AG20443 (cell line): ENCODE measurements at regions not wholly inside any gene's neighbourhood (a gene's known extent, or its start where the extent isn't known, plus 50 kb on each side); places are given as distances from the start of the nearest gene placed in this dataset.

Experiments
- DNase-seq: peaks from one replicate; pipeline ENCODE4 v3.0.0; 2012; ENCODE audit warnings: low spot score, mixed read lengths

DNA sequence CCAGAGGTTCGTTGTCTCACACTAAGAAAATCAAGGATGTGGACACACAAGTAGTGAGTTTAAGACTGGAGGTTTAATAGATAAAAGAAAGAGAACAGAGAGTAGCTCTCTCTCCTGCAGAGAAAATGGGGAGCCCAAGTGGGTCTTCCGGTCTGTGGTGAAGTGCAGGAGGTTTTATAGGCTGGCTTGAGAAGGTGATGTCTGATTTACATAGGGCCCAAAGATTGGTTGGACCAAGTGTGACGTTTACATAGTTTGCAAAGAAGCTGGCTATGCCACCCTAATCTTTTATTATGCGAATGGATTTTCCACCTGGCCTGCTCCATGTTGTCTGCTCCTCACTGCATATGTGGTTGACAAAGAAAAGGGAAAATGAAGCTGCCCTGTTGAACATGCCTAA lies 430.4 kb upstream of the TRIB2 start:
- no peak for DNase-seq

- no peak for DNase-seq
Measured at GRCh38 chr2:12287220-12287751, 429.4 kb upstream of the TRIB2 start.

DNA sequence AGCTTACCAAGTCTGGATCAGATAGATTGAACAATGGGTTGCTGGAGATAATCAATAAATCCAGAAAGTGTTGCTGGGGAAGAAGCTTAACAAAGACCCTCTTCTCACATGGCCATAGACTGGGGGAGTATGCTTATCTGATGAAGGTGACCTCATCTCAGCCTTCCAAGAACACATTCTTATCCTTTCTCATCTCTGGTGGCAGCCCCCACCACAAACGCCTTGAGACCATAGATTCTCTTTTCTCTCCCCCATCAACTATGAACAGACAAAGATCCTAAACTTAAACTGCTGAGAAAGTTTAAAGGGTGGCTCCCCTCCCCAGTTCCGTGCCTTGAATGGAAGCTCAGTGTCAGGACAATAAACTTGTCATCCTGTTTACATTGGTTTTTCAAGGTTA lies 428.7 kb upstream of the TRIB2 start:
- DNase-seq: no peak

GRCh38 chr2:12289120-12289802 lies 427.5 kb upstream of the TRIB2 start:
- DNase-seq: no peak

DNA sequence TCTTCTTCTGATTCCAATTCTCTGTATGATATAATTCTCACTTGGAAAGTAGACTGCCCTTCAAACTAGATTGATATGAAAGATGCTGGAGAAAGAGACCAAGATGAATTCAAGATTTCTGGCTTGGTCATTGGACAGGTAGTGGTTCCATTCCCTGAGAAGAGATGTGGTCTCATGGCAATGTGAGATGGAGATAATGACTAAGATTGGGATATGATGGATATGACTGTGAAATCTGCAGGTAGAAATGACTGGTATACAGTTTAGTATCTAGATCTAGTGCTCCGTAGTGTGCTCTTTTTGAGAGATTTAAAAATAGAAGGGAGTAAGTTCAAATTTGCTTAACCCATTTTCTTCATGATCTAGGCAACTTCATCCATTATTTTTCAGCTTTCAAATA lies 425.4 kb upstream of the TRIB2 start:
- no peak for DNase-seq

DNA sequence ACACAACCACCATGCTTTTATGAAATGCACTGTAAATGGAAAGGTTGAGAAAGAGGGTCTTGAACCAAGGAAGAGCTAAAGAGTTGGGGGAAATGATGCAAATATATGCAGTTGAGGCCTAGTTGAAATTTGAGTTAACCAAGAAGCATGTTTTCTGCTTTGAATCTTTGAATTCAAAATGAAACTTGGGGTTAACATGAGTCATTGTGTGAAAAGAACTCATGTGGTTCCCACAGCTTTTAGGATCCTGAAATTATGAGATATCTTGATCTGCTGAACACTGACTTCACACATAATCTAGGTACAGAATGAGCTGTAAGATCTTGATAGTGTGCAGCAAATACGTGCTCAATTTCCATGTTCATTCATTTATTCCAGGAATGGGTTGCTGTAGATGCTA lies 422.9 kb upstream of the TRIB2 start:
- DNase-seq: no peak

DNA sequence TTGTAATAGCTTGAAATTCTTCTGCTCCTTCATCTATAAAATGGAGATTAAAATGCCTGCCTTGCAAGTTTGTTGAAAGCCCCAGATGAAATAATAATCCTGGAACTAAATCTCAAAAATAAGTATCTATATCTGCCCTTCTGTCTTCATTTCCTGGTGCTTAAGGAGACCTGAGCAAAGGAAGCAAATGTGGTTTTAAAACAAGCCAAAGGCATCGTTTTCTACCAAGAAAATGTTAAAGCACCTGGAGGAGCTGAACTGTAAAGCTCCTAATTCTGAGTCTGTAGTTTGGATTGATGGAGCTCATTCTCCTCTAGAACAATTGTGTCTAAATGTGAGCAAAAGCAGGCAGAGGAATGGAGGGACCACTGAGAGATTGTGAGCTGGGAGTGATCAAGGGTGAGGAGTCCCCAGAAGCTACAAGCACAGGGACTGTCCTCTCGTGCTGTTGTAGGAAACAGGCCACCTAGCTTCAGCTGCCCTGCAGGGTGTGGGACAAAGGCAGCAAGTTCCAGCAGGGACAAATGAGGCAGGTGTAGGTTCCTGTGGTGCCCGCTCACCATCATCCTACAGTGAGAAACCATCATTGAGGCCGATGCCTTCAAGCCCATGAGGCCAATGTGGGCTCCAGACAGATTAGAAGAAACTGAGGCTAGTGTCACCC lies 420.7 kb upstream of the TRIB2 start:
- no peak for DNase-seq

- DNase-seq: no peak
Measured at GRCh38 chr2:12296915-12297314, 419.8 kb upstream of the TRIB2 start.

- no peak for DNase-seq
Measured at GRCh38 chr2:12298352-12298751, 418.4 kb upstream of the TRIB2 start.

GRCh38 chr2:12299431-12299830 lies 417.3 kb upstream of the TRIB2 start:
- DNase-seq: no peak

DNA sequence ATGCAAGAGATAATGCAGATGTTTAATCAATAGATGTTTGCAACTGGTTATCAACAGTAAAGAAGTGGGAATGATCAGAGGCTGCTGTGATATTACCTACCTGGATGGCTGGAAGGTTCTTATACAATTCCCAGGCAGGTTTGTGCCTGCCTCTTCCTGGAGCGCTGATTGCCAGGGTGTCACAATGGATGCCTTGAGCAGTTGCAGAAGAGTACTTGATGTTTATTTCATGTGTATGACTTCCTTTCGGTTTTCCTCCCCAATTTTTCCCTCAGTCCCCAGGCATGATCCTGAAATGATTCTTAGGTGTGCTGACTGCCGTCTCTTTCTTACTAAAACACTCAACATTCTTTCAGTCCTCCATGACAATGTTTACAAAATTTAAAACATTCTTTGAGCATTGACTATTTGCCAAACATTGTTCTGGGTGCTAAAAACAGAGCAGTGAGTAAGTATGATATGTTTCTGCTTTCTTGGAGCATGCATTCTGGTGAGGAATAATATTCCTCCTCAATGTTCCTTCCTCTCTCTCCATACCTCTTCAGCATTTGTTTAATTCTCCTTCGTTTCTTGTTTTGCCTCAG lies 416.6 kb upstream of the TRIB2 start:
- no peak for DNase-seq

DNA sequence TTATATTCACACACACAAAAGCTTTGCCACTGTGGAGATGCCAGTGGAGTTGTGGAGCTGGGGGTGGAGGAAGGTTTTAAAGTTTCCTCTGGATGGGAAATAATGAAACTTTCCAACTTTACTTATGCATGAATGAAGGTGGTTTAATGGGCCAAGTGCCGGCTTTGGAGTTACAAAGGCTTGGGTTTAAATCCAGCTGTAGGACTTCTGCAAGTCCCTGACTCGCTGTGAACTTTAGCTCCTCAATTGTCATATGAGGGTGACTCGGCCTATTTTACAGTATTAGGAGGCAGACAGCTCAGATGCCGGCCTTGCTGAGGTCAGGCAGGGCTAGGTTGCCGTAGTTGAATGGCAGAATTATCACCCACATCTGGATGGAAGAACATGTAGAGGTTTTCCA lies 415.8 kb upstream of the TRIB2 start:
- no peak for DNase-seq

DNA sequence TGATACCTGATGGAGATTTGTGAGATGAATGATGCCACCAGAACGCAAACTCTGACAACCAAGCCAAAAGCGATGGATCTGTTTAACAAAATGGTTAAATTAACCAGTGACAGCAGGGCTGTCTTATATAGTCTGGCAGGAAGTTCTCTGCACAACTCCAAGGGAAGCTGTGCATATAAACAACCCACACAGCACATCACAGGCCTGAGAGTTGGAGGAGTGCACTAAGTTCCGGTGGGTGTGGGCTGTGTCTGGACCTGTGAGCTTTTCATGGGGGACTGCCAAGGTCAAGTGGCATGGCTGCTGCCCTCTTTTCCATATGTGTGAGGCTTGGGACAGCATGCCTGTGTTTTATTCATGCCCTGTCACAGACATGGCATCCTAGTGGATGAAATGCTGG lies 414.6 kb upstream of the TRIB2 start:
- DNase-seq: no peak

DNA sequence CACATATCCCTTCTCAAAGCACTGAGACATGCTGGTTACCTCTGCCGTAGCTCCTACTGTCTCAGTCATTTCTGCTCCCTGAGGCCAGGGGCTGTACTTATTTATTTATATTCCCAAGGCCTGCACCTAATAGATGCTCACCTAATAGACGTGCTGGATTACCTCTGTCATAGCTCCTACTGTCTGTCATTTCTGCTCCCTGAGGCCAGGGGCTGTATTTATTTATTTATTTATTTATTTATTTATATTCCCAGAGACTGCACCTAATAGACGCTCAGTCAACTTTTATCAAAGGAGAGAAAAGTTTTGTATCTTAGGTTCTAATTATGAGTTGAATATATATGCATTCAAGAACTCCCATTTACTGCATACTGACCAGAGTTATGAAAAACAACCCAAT lies 414.0 kb upstream of the TRIB2 start:
- no peak for DNase-seq

DNA sequence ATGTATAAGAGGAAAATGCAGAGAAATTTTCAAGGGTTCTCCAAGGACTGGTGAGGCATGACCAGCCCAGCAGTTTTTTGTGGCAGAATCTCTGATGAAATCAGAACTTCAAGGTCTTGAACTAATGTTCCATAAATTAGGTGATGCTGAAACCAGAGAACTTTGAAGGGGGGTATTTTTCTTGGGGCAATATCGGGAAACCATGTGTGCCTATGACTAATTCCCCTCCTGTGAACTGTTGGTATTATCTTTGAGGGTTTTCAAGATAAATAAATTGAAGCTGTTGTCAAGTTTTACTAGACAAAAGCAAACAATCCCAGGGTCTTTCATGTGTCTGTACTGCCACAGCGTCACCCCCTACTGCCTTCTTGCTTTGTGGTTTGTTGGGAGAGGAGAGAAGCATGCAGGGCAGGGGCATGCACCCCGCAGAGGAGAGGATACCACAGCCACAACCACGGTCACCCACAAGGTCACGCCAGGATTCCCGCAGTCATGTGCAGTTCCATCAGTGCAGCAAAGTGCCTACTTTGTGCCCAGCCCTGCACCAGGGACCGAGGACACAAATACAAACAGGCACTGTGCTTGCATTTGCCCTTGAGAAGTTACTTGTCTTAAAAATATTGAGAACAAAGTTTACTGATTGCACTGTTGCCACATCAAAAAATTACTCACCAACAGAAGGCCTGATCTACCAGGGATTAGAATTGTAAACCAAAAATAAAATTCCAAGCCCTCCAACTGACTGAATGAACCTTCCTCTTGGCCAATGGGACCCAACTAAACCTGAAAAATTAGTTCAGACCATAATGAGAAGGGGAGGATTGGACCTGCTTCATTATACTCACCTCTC lies 413.3 kb upstream of the TRIB2 start:
- no peak for DNase-seq

GRCh38 chr2:12304564-12305171 lies 412.1 kb upstream of the TRIB2 start:
- peak; percentile 58 for DNase-seq

DNA sequence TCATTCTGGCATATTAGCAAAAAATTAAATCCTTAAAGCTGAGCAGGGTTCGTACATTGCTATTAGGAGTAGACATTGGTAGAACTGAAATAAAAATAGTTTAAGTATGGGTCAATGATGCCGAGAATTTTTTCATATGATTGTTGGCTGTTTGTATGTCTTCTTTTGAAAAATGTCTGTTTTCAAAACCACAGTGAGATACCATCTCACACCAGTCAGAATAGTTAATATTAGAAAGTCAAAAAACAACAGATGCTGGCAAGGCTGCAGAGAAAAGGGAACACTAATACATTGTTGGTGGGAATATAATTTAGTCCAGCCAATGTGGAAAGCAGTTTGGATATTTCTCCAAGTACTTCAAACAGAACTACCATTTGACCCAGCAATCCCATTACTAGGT lies 410.8 kb upstream of the TRIB2 start:
- DNase-seq: no peak

DNA sequence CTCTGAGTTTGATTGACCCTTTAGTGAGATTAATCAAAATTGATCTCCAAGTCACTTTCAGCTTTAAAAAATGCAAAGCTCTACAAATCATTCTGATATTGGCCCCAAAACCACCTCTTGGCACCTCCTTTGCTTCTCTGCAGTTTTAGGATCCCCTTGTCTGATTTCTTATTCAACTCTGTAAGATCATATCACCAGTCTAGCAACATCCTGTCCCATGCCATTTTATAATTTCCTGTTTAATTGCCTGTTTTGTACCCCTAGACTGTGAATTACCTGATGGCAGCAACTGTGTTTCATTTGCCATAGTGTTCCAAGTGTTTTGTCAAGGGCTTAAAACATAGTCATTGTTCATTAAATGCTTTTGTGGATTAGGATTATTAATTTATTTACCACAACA lies 406.3 kb upstream of the TRIB2 start:
- DNase-seq: no peak

DNA sequence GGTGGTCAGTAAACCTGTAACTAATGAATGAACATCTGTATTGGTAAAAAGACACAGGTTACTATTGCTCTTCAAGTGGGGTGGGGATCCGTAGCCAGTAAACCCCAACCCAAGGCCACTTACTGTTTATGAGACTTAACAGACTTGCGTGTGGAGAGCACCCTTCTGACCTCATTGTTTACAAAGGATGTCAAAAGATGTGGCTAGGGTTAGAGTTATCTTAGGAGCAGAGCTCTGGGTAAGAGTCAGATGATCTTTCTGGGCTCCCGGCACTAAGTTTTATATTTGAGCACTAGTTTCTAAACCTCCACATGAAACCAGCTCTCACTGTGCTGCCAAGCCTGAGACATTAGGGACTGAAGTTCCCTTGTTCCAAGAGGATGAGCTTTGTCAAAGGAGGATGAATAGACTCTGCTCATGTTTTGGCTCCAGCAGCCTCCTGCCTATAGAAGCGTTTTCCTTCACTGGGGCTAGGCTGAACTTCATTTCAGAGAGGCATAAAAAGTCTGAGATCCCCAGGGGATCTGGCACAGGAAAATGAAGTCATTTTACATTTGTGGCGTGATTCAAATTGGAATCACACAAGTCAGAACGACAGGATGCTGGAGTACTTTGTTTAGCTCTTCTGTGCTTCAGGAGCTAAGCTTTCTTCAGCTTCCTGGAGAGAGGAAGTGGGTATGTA lies 403.1 kb upstream of the TRIB2 start:
- DNase-seq: no peak

- no peak for DNase-seq
Measured at GRCh38 chr2:12314127-12314760, 402.5 kb upstream of the TRIB2 start.

- no peak for DNase-seq
Measured at GRCh38 chr2:12315224-12315623, 401.5 kb upstream of the TRIB2 start.
